Mucosa of descending colon (tissue), 3 donors: ENCODE measurements at regions not wholly inside any gene's neighbourhood (a gene's known extent, or its start where the extent isn't known, plus 50 kb on each side); places are given as distances from the start of the nearest gene placed in this dataset.

Experiments used
- ATAC-seq: fragments of 200-7000 bp; cut with Tn5 transposase; one replicate; pipeline ENCODE4 v1.9.1; 2020; ENCODE audit warnings: mild to moderate bottlenecking, moderate library complexity
- DNase-seq, 3 donors: peaks; one replicate each; pipeline ENCODE4 v3.0.0-alpha.2; 2020
- H3K36me3 ChIP-seq: fragments of 200-600 bp; one replicate; pipeline ENCODE4 v1.8.0; 2021; ENCODE audit warnings: low read depth, mild to moderate bottlenecking
- H3K4me1 ChIP-seq: fragments of 200-600 bp; one replicate; pipeline ENCODE4 v1.8.0; 2021; ENCODE audit warnings: low read depth, mild to moderate bottlenecking
- H3K4me3 ChIP-seq: fragments of 200-600 bp; one replicate; pipeline ENCODE4 v1.8.0; 2021; ENCODE audit warnings: mild to moderate bottlenecking
- H3K9me3 ChIP-seq: fragments of 200-600 bp; one replicate; pipeline ENCODE4 v1.8.0; 2021; ENCODE audit warnings: mild to moderate bottlenecking
- intact Hi-C, 2 donors: fragments of 100-400 bp; cut with DNase I in 1 of 2; cut with micrococcal nuclease in 1 of 2; formaldehyde crosslinking; loops; one replicate each; pipeline versions ENCODE4 v1.11.0 to v1.11.1; 2022; cut with DNase I, micrococcal nuclease
- TF ChIP-seq, protein P1 (sequence below): fragments of 200-600 bp; IDR thresholded peaks from one replicate; pipeline ENCODE4 v1.8.0; 2022; ENCODE audit warnings: antibody characterized with exemption, mild to moderate bottlenecking
- donor health status: DM: no; HTN: no; CAD: no; lungs with moderate emphysema.
- donor health status: DM: no; HTN: no; CAD: no.
- donor health status: DM: no; HTN: yes; CAD: no.

- peaks cover 19% of the 10 kb centered on the region for H3K4me1 ChIP-seq
- H3K9me3 ChIP-seq: peaks cover 4% of the 10 kb centered on the region
- H3K4me3 ChIP-seq: no peak overlapping the region
- ATAC-seq: no peak
- no peaks in the 10 kb centered on the region for H3K36me3 ChIP-seq
- TF ChIP-seq, protein P1, sequence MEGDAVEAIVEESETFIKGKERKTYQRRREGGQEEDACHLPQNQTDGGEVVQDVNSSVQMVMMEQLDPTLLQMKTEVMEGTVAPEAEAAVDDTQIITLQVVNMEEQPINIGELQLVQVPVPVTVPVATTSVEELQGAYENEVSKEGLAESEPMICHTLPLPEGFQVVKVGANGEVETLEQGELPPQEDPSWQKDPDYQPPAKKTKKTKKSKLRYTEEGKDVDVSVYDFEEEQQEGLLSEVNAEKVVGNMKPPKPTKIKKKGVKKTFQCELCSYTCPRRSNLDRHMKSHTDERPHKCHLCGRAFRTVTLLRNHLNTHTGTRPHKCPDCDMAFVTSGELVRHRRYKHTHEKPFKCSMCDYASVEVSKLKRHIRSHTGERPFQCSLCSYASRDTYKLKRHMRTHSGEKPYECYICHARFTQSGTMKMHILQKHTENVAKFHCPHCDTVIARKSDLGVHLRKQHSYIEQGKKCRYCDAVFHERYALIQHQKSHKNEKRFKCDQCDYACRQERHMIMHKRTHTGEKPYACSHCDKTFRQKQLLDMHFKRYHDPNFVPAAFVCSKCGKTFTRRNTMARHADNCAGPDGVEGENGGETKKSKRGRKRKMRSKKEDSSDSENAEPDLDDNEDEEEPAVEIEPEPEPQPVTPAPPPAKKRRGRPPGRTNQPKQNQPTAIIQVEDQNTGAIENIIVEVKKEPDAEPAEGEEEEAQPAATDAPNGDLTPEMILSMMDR: no peak
- DNase-seq: no peak
- intact Hi-C loops: no loop called here
Observed at GRCh38 chr7:16344927-16345326, 76.4 kb downstream of the CRPPA start.

DNA sequence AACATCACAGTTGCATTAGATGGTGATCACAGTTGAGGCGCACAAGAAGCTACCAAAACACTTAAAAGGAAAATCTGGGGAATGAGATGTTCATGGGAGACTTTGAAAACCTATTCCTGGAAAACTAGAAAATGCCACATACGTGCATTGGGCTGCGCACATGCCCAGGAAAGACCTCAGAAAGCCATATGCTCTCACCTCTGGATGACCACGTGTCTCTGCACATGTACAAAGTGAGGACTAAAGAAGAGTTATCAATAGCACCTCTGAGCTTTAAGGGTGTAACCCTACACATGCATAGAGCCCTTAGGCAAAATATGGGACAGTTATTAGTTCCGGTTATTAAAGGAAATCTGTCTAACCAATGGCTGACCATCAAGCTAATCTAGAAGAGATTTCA is 77.7 kb downstream of the CRPPA start:
- TF ChIP-seq, protein P1: no peak
- ATAC-seq (no peak), DNase-seq (no peak)
- no peak overlapping the region for H3K4me3 ChIP-seq
- intact Hi-C loops: no loop called here
- no peaks in the 10 kb centered on the region for H3K36me3 ChIP-seq
- H3K9me3 ChIP-seq: no peaks in the 10 kb centered on the region
- H3K4me1 ChIP-seq: peaks cover 19% of the 10 kb centered on the region

GRCh38 chr7:16338065-16338464 is 83.3 kb downstream of the CRPPA start:
- TF ChIP-seq, protein P1: no peak
- DNase-seq (no peak), ATAC-seq (no peak)
- intact Hi-C loops: no loop called here
- H3K9me3 ChIP-seq: no peaks in the 10 kb centered on the region
- no peak overlapping the region for H3K4me3 ChIP-seq
- H3K4me1 ChIP-seq: no peaks in the 10 kb centered on the region
- H3K36me3 ChIP-seq: no peaks in the 10 kb centered on the region

GRCh38 chr7:16326106-16326505 is 95.2 kb downstream of the CRPPA start:
- DNase-seq: no peak
- no peaks in the 10 kb centered on the region for H3K4me1 ChIP-seq
- H3K36me3 ChIP-seq: no peaks in the 10 kb centered on the region
- H3K9me3 ChIP-seq: no peaks in the 10 kb centered on the region
- intact Hi-C loops: no loop called here
- TF ChIP-seq, protein P1: no peak
- H3K4me3 ChIP-seq: no peak overlapping the region
- no peak for ATAC-seq

GRCh38 chr7:16323313-16323712 is 98.0 kb downstream of the CRPPA start:
- no peaks in the 10 kb centered on the region for H3K36me3 ChIP-seq
- DNase-seq: no peak
- TF ChIP-seq, protein P1: no peak
- no peaks in the 10 kb centered on the region for H3K4me1 ChIP-seq
- H3K4me3 ChIP-seq: no peak overlapping the region
- no peak for ATAC-seq
- intact Hi-C loops: no loop called here
- no peaks in the 10 kb centered on the region for H3K9me3 ChIP-seq

DNA sequence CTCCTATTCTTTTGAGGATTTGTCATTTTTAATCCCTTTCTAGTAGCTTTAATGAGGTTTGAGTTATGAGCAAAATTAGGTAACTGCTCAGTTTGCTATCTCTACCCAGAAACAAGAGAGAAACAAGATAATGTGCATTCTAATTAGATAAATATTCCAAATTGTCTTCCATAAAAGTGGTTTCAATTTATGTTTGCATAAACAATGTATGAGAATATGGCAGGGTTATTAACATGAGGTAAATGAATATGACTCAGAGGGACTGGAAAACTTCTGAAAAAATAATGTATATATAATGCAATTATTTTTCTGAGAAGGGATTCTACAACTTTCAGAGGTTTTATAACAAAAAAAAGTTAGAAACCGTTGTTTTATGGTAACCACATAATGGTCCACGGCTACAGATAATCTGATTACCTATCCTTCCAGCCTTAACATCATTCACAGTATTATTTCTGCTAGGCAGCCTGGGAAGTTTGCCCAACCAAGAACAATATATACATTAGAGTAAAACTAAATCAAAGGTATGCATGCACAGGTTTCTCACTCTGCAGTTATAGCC is 101.2 kb downstream of the CRPPA start:
- no peaks in the 10 kb centered on the region for H3K4me1 ChIP-seq
- no peaks in the 10 kb centered on the region for H3K9me3 ChIP-seq
- intact Hi-C loops: no loop called here
- no peak overlapping the region for H3K4me3 ChIP-seq
- DNase-seq (no peak), ATAC-seq (no peak)
- no peaks in the 10 kb centered on the region for H3K36me3 ChIP-seq
- TF ChIP-seq, protein P1: no peak
